GM18870 (cell line): ENCODE measurements at regions not wholly inside any gene's neighbourhood (a gene's known extent, or its start where the extent isn't known, plus 50 kb on each side); places are given as distances from the start of the nearest gene placed in this dataset.

ENCODE experiments used
- ATAC-seq: cut with Tn5 transposase; IDR thresholded peaks from one replicate; pipeline ENCODE4 v1.9.1; 2021; ENCODE audit warnings: moderate library complexity; ENCODE audit not compliant: unreplicated experiment

GRCh38 chr3:110375751-110376518, 695.7 kb upstream of the NECTIN3 start:
- ATAC-seq: no peak

- no peak for ATAC-seq
Measured at GRCh38 chr3:110378481-110378880, 693.1 kb upstream of the NECTIN3 start.

- ATAC-seq: no peak
Measured at GRCh38 chr3:110381992-110382391, 689.6 kb upstream of the NECTIN3 start.

GRCh38 chr3:110383356-110383755, 688.3 kb upstream of the NECTIN3 start:
- no peak for ATAC-seq

GRCh38 chr3:110384601-110385000, 687.0 kb upstream of the NECTIN3 start:
- ATAC-seq: no peak

GRCh38 chr3:110389005-110389404, 682.6 kb upstream of the NECTIN3 start:
- no peak for ATAC-seq

- no peak for ATAC-seq
Measured at GRCh38 chr3:110390372-110390771, 681.2 kb upstream of the NECTIN3 start.

- ATAC-seq: no peak
Measured at GRCh38 chr3:110391042-110391441, 680.6 kb upstream of the NECTIN3 start.

- ATAC-seq: no peak
Measured at GRCh38 chr3:110391640-110392395, 679.8 kb upstream of the NECTIN3 start.

- ATAC-seq: no peak
Measured at GRCh38 chr3:110393941-110394340, 677.7 kb upstream of the NECTIN3 start.

- ATAC-seq: no peak
Measured at GRCh38 chr3:110397115-110397514, 674.5 kb upstream of the NECTIN3 start.

- ATAC-seq: no peak
Measured at GRCh38 chr3:110400315-110400714, 671.3 kb upstream of the NECTIN3 start.

GRCh38 chr3:110405830-110406585, 665.6 kb upstream of the NECTIN3 start:
- ATAC-seq: no peak

- no peak for ATAC-seq
Measured at GRCh38 chr3:110413266-110413665, 658.4 kb upstream of the NECTIN3 start.

- no peak for ATAC-seq
Measured at GRCh38 chr3:110413807-110414748, 657.5 kb upstream of the NECTIN3 start.

- ATAC-seq: no peak
Measured at GRCh38 chr3:110414855-110415254, 656.8 kb upstream of the NECTIN3 start.

- no peak for ATAC-seq
Measured at GRCh38 chr3:110419096-110419495, 652.5 kb upstream of the NECTIN3 start.

GRCh38 chr3:110419601-110420000, 652.0 kb upstream of the NECTIN3 start:
- ATAC-seq: no peak

GRCh38 chr3:110420158-110420641, 651.4 kb upstream of the NECTIN3 start:
- no peak for ATAC-seq

- ATAC-seq: no peak
Measured at GRCh38 chr3:110423276-110423675, 648.3 kb upstream of the NECTIN3 start.
